AG04450 (cell line): ENCODE measurements at regions not wholly inside any gene's neighbourhood (a gene's known extent, or its start where the extent isn't known, plus 50 kb on each side); places are given as distances from the start of the nearest gene placed in this dataset.

Source experiments
- CTCF ChIA-PET: fragments of 300-600, 350-600 bp; formaldehyde crosslinking; extraction: SDS; loops from one replicate; lab custom pipeline; 2022; ENCODE audit warnings: antibody characterized with exemption, inconsistent platforms; lab: Charles Lee
- POLR2A ChIA-PET: fragments of 350-600 bp; formaldehyde crosslinking; extraction: SDS; loops from one replicate; lab custom pipeline; 2021; ENCODE audit warnings: antibody characterized with exemption, inconsistent platforms; lab: Yijun Ruan, JAX
- DNase-seq: peaks from one replicate; pipeline ENCODE4 v3.0.0-alpha.2; 2011; ENCODE audit warnings: low read depth, low spot score
- H3K27ac ChIP-seq: one replicate; pipeline ENCODE4 v1.5.1; 2012; ENCODE audit warnings: low read depth, low read length, control low read depth
- H3K27me3 ChIP-seq: one replicate; pipeline ENCODE4 v1.6.0; 2012; ENCODE audit warnings: low read length; ENCODE audit not compliant: control insufficient read depth, insufficient read depth
- H3K4me3 ChIP-seq: 2 replicates; pipeline ENCODE4 v1.5.1; 2011; ENCODE audit warnings: mild to moderate bottlenecking, low read depth, low read length, control low read depth
- H3K9me3 ChIP-seq: 2 replicates; pipeline ENCODE4 v1.5.1; 2012; ENCODE audit warnings: low read length; ENCODE audit not compliant: control insufficient read depth, insufficient read depth
- CTCF ChIP-seq: IDR thresholded peaks from 2 replicates; pipeline ENCODE4 v1.5.1; 2011; ENCODE audit warnings: low read depth, low read length, control low read depth, inconsistent platforms

- TF ChIP-seq CTCF, result no peak
- Histone ChIP-seq H3K9me3 (no peaks in the 10 kb centered on the region), H3K27ac (no peak overlapping the region), H3K4me3 (no peak overlapping the region), H3K27me3 (peaks cover 2% of the 10 kb centered on the region)
- POLR2A ChIA-PET, result interaction anchor here (0.7 to 1.2 kb wide), 2 partner anchors 109 to 217 kb away, joined by 3 read pairs; no protein-coding TSS in a partner anchor
- DNase-seq, result peak; percentile 15
- CTCF ChIA-PET, result interaction anchor here (0.5 to 0.7 kb wide), 2 partner anchors 41 to 717 kb away, joined by 3 read pairs; no protein-coding TSS in a partner anchor
Measured at GRCh38 chr3:72591522-72592421, 256.5 kb downstream of the SHQ1 start.

DNA sequence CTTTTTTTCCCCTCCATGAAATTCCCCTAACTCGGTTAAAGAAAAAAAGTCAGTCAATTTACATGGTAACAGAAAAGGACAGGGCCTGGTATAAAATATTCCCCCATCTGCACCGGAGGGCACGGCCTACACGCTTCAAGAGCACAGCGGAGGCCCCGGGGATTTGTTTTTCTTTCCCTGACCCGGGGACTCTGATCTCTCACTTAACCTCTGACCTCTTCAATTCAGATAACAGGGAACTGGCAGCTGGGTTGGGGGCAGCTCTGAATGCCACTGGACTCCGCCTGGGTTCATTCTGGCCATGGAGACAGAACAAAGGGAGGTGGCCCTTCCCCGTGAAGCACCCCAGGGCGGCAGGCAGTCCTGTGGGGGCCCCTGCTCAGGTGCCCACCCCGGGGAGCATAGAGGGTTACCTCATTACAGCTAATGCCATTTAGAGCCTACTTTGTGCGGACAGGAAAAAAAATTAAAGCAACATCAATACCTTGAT lies 257.5 kb downstream of the SHQ1 start:
- POLR2A ChIA-PET, result no interaction called here
- DNase-seq, result no peak
- H3K9me3 ChIP-seq, result no peaks in the 10 kb centered on the region
- H3K4me3 ChIP-seq, result no peak overlapping the region
- H3K27me3 ChIP-seq, result no peaks in the 10 kb centered on the region
- TF ChIP-seq CTCF, result no peak
- H3K27ac ChIP-seq, result no peak overlapping the region
- CTCF ChIA-PET, result interaction anchor here (0.5 kb wide), 1 partner anchor 40 kb away, joined by 3 read pairs; no protein-coding TSS in a partner anchor

- DNase-seq, result no peak
- no peak overlapping the region for H3K27ac ChIP-seq
- POLR2A ChIA-PET, result no interaction called here
- peaks cover 4% of the 10 kb centered on the region for H3K27me3 ChIP-seq
- no peak overlapping the region for H3K4me3 ChIP-seq
- TF ChIP-seq CTCF, result no peak
- CTCF ChIA-PET, result interaction anchor here (1.2 kb wide), 1 partner anchor 712 kb away, joined by 4 read pairs; no protein-coding TSS in a partner anchor
- no peaks in the 10 kb centered on the region for H3K9me3 ChIP-seq
Measured at GRCh38 chr3:72587282-72587681, 261.0 kb downstream of the SHQ1 start.

DNA sequence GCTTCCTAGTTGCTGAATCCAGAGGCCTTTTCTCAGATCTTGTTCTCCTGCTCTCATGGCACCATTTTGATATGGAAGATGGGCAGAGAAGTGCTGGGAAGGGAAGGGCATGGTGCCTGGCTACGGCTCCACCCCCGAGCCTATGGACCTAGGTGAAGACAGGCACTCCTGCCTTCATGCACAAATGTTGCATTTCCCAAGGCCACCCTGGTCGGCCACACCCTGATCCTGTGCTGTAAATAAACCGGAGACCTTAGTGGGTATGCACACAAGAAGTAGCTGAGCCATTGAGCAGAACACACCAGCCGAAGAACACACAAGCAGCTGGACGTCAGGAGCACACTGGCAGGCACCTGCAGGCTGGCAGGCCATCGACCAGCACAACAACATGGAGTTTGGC lies 261.6 kb downstream of the SHQ1 start:
- ChIA-PET CTCF (no interaction called here), POLR2A (no interaction called here)
- peaks cover 5% of the 10 kb centered on the region for H3K27me3 ChIP-seq
- no peaks in the 10 kb centered on the region for H3K9me3 ChIP-seq
- no peak for TF ChIP-seq CTCF
- no peak for DNase-seq
- no peak overlapping the region for H3K4me3 ChIP-seq
- no peak overlapping the region for H3K27ac ChIP-seq

DNA sequence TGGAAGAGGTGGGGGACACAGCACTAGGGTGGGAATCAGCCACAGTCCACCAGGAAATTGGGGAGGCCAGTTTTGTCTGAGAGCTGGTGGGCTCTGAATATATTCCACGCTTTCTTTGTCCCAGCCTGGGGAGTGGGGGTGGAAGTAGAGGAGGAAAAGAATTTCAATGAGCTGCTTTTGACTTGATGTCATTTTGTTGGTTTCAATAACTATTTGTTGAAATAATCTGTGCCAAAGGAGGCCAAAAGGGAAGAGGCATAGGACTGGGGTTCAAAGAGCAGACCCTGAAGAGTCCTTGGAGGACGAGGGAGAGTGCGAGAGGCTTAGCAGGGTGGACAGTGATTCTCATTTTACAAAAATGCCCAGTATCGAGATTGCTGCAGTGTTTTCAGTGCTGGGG lies 262.3 kb downstream of the SHQ1 start:
- H3K4me3 ChIP-seq, result no peak overlapping the region
- DNase-seq, result no peak
- CTCF ChIA-PET, result no interaction called here
- no peaks in the 10 kb centered on the region for H3K9me3 ChIP-seq
- peaks cover 12% of the 10 kb centered on the region for H3K27me3 ChIP-seq
- POLR2A ChIA-PET, result no interaction called here
- TF ChIP-seq CTCF, result no peak
- no peak overlapping the region for H3K27ac ChIP-seq
